Ascending aorta (tissue), 2 donors: ENCODE measurements at regions not wholly inside any gene's neighbourhood (a gene's known extent, or its start where the extent isn't known, plus 50 kb on each side); places are given as distances from the start of the nearest gene placed in this dataset.

Source experiments
- DNase-seq, 2 donors: peaks; one replicate each; pipeline ENCODE4 v3.0.0-alpha.2; 2019; ENCODE audit warnings: low spot score in 2 of 2
- H3K27ac ChIP-seq, 2 donors: fragments of 200-600 bp; sonication (generic); one replicate each; pipeline ENCODE4 v1.5.1; 2016 to 2017; ENCODE audit warnings: mild to moderate bottlenecking in 1 of 2
- H3K27me3 ChIP-seq: fragments of 200-600 bp; sonication (generic); one replicate; pipeline ENCODE4 v1.5.1; 2017
- H3K36me3 ChIP-seq, 2 donors: fragments of 200-600 bp; sonication (generic); one replicate each; pipeline ENCODE4 v1.5.1; 2016
- H3K4me1 ChIP-seq, 2 donors: fragments of 200-600 bp; sonication (generic); one replicate each; pipeline ENCODE4 v1.5.1; 2016 to 2017; ENCODE audit warnings: mild to moderate bottlenecking in 1 of 2
- H3K4me3 ChIP-seq, 2 donors: fragments of 200-600 bp; sonication (generic); one replicate each; pipeline ENCODE4 v1.5.1; 2016 to 2017; ENCODE audit warnings: mild to moderate bottlenecking in 1 of 2
- H3K9me3 ChIP-seq, 2 donors: fragments of 200-600 bp; sonication (generic); one replicate each; pipeline ENCODE4 v1.5.1; 2016
- intact Hi-C: fragments of 100-400 bp; cut with DNase I; formaldehyde crosslinking; loops from one replicate; pipeline ENCODE4 v1.15.1; 2023
- TF ChIP-seq, protein P1 (sequence below), 3 experiments: fragments of 200-600 bp in 2 of 3; fragments of 450-650 bp in 1 of 3; sonication (generic) in 2 of 3; IDR thresholded peaks; one replicate each; pipeline ENCODE4 v1.5.1; 2016 to 2019; ENCODE audit warnings: antibody characterized with exemption in 3 of 3, mild to moderate bottlenecking in 1 of 3, moderate library complexity in 1 of 3

DNA sequence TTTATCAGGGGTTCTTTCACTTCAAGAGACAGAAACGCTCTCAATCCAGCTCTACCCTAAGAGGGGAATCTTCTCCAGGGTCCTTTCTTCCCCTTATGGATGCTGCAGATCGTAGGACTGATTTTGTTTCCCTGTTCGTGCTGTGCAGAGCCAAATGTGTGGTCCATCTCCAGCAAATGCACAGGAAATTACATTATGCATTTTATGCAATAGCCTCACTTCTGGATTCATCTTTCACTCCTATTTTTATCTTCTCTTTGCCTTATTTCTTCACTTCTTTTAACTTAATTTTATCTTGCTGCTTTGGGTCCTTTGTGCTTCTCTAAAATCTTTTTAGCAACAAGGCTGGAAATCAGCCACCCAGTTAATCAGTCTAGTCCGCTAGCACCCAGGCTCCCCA is 184.5 kb upstream of the INHBA start:
- TF ChIP-seq, protein P1, sequence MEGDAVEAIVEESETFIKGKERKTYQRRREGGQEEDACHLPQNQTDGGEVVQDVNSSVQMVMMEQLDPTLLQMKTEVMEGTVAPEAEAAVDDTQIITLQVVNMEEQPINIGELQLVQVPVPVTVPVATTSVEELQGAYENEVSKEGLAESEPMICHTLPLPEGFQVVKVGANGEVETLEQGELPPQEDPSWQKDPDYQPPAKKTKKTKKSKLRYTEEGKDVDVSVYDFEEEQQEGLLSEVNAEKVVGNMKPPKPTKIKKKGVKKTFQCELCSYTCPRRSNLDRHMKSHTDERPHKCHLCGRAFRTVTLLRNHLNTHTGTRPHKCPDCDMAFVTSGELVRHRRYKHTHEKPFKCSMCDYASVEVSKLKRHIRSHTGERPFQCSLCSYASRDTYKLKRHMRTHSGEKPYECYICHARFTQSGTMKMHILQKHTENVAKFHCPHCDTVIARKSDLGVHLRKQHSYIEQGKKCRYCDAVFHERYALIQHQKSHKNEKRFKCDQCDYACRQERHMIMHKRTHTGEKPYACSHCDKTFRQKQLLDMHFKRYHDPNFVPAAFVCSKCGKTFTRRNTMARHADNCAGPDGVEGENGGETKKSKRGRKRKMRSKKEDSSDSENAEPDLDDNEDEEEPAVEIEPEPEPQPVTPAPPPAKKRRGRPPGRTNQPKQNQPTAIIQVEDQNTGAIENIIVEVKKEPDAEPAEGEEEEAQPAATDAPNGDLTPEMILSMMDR (IDR thresholded peaks at IDR 0.05), result no peak
- Histone ChIP-seq H3K27ac (peak overlapping the region in 1 of 2 donors; percentile 12), H3K9me3 (no peaks in the 10 kb centered on the region), H3K27me3 (no peaks in the 10 kb centered on the region), H3K36me3 (no peaks in the 10 kb centered on the region), H3K4me1 (peaks cover 0 to 22% of the 10 kb centered on the region in 2 donors), H3K4me3 (no peak overlapping the region)
- intact Hi-C loops, result no loop called here
- no peak for DNase-seq

DNA sequence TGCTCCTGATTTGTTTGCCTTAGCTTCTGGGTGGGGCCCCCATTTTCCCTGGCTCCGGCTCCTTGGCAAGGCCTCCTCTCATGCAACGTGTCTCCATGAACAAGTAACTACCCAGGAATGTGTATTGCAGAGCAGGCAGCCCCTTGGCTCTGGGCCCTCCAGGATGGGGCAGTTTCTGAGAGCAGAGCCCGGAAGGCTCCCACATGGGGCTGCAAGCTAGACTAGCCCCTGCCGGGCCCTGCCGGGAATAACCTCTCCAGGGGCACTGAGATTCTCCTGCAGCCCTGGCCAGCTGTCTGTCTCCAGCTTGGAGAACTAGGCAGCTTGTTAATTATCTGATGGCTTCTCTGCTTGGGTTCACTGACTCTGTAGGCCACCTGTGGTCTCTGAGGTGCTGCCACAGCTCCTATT is 184.0 kb upstream of the INHBA start:
- TF ChIP-seq, protein P1 (IDR thresholded peaks at IDR 0.05), result no peak
- no peak overlapping the region for H3K4me3 ChIP-seq
- no peaks in the 10 kb centered on the region for H3K36me3 ChIP-seq
- H3K4me1 ChIP-seq, result peaks cover 0 to 22% of the 10 kb centered on the region in 2 donors
- DNase-seq, result peak in 1 of 2 donors; percentile 83
- intact Hi-C loops, result no loop called here
- no peaks in the 10 kb centered on the region for H3K27me3 ChIP-seq
- peak overlapping the region in 1 of 2 donors; percentile 12 for H3K27ac ChIP-seq
- no peaks in the 10 kb centered on the region for H3K9me3 ChIP-seq

DNA sequence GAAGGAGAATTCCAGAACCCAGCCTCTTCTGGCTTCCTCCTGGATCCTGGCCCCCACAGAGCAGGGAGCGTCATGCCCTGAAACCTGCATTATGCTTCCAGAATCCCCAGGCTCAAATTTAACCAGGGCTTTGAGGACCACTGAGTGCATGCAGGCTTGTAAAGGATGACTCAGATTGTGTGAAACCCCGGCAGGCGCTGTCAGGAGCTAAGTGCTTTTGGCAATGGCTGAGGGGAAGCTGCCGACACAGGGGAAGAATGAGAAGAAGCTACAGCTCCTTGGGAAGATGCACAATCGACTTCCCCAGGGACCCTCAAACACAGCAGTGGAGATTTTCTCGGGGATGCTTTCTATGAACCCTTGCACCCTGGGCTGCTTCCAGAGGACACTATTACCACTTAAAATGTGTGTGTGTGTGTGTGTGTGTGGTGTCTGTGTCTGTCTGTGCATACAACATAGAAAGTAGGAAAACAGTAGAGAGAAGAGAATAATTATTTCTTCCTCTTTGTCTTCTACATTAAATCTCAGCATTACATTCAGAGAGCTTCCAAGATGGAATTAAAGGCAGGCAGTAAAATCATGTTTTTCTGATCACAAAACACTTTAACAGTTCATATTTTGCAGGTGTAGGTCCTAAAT is 183.5 kb upstream of the INHBA start:
- TF ChIP-seq, protein P1 (IDR thresholded peaks at IDR 0.05), result no peak
- H3K36me3 ChIP-seq, result no peaks in the 10 kb centered on the region
- intact Hi-C loops, result no loop called here
- H3K4me1 ChIP-seq, result peaks cover 0 to 22% of the 10 kb centered on the region in 2 donors
- no peak overlapping the region for H3K27ac ChIP-seq
- H3K9me3 ChIP-seq, result no peaks in the 10 kb centered on the region
- DNase-seq, result no peak
- H3K27me3 ChIP-seq, result no peaks in the 10 kb centered on the region
- H3K4me3 ChIP-seq, result no peak overlapping the region

DNA sequence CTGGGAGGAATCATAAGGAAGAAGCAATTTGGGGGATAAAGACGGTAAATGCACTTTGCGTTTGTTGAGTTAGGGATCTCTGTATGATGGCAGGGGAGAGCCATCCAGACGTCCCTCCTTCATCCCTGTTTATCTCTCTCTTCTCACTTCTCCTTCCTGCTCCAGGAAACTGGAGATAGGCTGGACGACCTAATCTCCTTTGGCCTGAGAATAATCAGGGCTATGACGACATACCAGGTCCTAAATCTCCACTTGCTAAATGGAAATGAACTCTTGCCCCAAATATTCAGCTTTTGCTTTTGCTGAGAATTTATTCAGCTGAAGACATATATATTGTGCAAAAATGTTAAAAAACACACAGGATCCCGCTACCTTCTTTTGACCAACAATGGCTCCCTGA is 182.9 kb upstream of the INHBA start:
- Histone ChIP-seq H3K27me3 (no peaks in the 10 kb centered on the region), H3K4me3 (no peak overlapping the region), H3K4me1 (peaks cover 0 to 22% of the 10 kb centered on the region in 2 donors), H3K9me3 (no peaks in the 10 kb centered on the region), H3K27ac (no peak overlapping the region), H3K36me3 (no peaks in the 10 kb centered on the region)
- TF ChIP-seq, protein P1 (IDR thresholded peaks at IDR 0.05), result no peak
- intact Hi-C loops, result no loop called here
- DNase-seq, result no peak

DNA sequence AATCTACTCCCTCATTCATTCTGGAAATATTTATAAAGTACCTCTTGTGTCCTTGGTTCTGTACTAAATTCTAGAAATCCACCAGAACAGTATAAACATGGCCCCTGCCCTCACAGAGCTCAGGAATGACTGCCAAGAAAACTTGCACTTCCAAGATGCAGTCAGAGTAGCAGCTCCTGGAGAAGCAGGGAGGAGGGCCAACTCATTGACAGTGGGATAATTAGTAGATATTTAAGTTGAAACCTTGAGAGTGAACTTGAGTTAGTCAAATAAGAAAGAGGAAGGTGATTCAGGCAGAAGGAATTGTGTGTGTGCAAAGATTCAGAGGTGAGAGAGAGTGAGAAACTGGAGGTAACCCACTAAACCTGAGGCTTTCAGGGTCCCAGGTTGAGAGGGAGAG is 182.2 kb upstream of the INHBA start:
- intact Hi-C loops, result no loop called here
- H3K9me3 ChIP-seq, result no peaks in the 10 kb centered on the region
- no peak overlapping the region for H3K4me3 ChIP-seq
- H3K4me1 ChIP-seq, result peaks cover 0 to 22% of the 10 kb centered on the region in 2 donors
- no peak for DNase-seq
- H3K27ac ChIP-seq, result no peak overlapping the region
- H3K27me3 ChIP-seq, result no peaks in the 10 kb centered on the region
- TF ChIP-seq, protein P1 (IDR thresholded peaks at IDR 0.05), result no peak
- H3K36me3 ChIP-seq, result no peaks in the 10 kb centered on the region
